ENCODE measurements at regions not wholly inside any gene's neighbourhood (a gene's known extent, or its start where the extent isn't known, plus 50 kb on each side); places are given as distances from the start of the nearest gene placed in this dataset.

DNA sequence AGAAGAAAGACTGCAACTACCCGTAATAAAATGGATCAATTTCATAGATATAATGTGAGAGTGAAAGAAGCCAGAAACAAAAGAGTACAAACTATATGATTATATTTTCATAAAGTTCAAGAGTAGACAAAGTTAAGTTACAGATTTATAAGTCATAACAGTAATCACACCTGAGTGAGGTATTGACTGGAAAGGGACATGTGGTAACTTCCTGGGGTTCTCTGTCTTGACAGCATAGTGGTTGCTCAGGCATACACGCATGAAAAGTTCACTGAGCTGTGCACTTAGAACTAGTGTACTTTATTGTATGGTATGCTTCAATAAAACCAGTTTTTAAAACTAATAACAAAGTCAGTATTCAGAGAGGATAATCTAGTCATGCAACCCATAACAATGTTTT lies 653.6 kb downstream of the EPM2A start:
- TF ChIP-seq, protein P1, sequence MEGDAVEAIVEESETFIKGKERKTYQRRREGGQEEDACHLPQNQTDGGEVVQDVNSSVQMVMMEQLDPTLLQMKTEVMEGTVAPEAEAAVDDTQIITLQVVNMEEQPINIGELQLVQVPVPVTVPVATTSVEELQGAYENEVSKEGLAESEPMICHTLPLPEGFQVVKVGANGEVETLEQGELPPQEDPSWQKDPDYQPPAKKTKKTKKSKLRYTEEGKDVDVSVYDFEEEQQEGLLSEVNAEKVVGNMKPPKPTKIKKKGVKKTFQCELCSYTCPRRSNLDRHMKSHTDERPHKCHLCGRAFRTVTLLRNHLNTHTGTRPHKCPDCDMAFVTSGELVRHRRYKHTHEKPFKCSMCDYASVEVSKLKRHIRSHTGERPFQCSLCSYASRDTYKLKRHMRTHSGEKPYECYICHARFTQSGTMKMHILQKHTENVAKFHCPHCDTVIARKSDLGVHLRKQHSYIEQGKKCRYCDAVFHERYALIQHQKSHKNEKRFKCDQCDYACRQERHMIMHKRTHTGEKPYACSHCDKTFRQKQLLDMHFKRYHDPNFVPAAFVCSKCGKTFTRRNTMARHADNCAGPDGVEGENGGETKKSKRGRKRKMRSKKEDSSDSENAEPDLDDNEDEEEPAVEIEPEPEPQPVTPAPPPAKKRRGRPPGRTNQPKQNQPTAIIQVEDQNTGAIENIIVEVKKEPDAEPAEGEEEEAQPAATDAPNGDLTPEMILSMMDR (IDR thresholded peaks at IDR 0.05) = no peak
- TF ChIP-seq POLR2A (IDR thresholded peaks at IDR 0.05) = no peak
